Nucleus accumbens (tissue), 56 donors: ENCODE measurements at regions not wholly inside any gene's neighbourhood (a gene's known extent, or its start where the extent isn't known, plus 50 kb on each side); places are given as distances from the start of the nearest gene placed in this dataset.

Experiments used
- DNase-seq, 56 donors: peaks; one replicate each; lab custom pipeline; 2025; lab: John Stamatoyannopoulos, UW

- DNase-seq, result no peak
Observed at GRCh38 chr4:58711039-58711438, 1600.9 kb upstream of the IGFBP7 start.

- no peak for DNase-seq
Observed at GRCh38 chr4:58688568-58688967, 1578.4 kb upstream of the IGFBP7 start.

GRCh38 chr4:58679886-58680285 lies 1569.7 kb upstream of the IGFBP7 start:
- no peak for DNase-seq

GRCh38 chr4:58679051-58679450 lies 1568.9 kb upstream of the IGFBP7 start:
- DNase-seq, result no peak

GRCh38 chr4:58669783-58670182 lies 1559.6 kb upstream of the IGFBP7 start:
- DNase-seq, result no peak

- no peak for DNase-seq
Observed at GRCh38 chr4:58665649-58666048, 1555.5 kb upstream of the IGFBP7 start.

- DNase-seq, result no peak
Observed at GRCh38 chr4:58658701-58659100, 1548.5 kb upstream of the IGFBP7 start.

GRCh38 chr4:58653251-58653650 lies 1543.1 kb upstream of the IGFBP7 start:
- DNase-seq, result no peak

GRCh38 chr4:58649226-58649625 lies 1539.0 kb upstream of the IGFBP7 start:
- DNase-seq, result no peak

GRCh38 chr4:58646126-58646525 lies 1535.9 kb upstream of the IGFBP7 start:
- no peak for DNase-seq

GRCh38 chr4:58644549-58644948 lies 1534.4 kb upstream of the IGFBP7 start:
- DNase-seq, result no peak

- DNase-seq, result no peak
Observed at GRCh38 chr4:58636381-58636780, 1526.2 kb upstream of the IGFBP7 start.

- no peak for DNase-seq
Observed at GRCh38 chr4:58617226-58617625, 1507.0 kb upstream of the IGFBP7 start.

GRCh38 chr4:58611012-58611411 lies 1500.8 kb upstream of the IGFBP7 start:
- DNase-seq, result no peak

GRCh38 chr4:58606303-58606702 lies 1496.1 kb upstream of the IGFBP7 start:
- no peak for DNase-seq

GRCh38 chr4:58603951-58604350 lies 1493.8 kb upstream of the IGFBP7 start:
- no peak for DNase-seq

- no peak for DNase-seq
Observed at GRCh38 chr4:58602731-58603359, 1492.7 kb upstream of the IGFBP7 start.

GRCh38 chr4:58602022-58602421 lies 1491.8 kb upstream of the IGFBP7 start:
- DNase-seq, result no peak

GRCh38 chr4:58600290-58600689 lies 1490.1 kb upstream of the IGFBP7 start:
- DNase-seq, result no peak

- no peak for DNase-seq
Observed at GRCh38 chr4:58590722-58591121, 1480.5 kb upstream of the IGFBP7 start.

GRCh38 chr4:58587856-58588255 lies 1477.7 kb upstream of the IGFBP7 start:
- DNase-seq, result no peak

GRCh38 chr4:58566260-58566659 lies 1456.1 kb upstream of the IGFBP7 start:
- DNase-seq, result no peak
